ENCODE measurements at regions not wholly inside any gene's neighbourhood (a gene's known extent, or its start where the extent isn't known, plus 50 kb on each side); places are given as distances from the start of the nearest gene placed in this dataset.

- H3K36me3 Mint-ChIP-seq: no peaks in the 10 kb centered on the region
- peak overlapping the region; percentile 80 for H3K27ac Mint-ChIP-seq
- ATAC-seq (peak; percentile 34), DNase-seq (ENCODE audit: low spot score in 2 of 2) (no peak)
- H3K9me3 Mint-ChIP-seq: no peaks in the 10 kb centered on the region
- H3K4me1 Mint-ChIP-seq: peaks cover 12% of the 10 kb centered on the region
- H3K4me3 Mint-ChIP-seq: peak overlapping the region; percentile 40
These were observed 157.2 kb upstream of the SLC25A13 start for GRCh38 chr7:96479015-96479645.

GRCh38 chr7:96471606-96472005 lies 149.7 kb upstream of the SLC25A13 start:
- ATAC-seq (no peak), DNase-seq (ENCODE audit: low spot score in 2 of 2) (no peak)
- Mint-ChIP-seq H3K36me3 (no peaks in the 10 kb centered on the region), H3K4me3 (peak overlapping the region; percentile 30), H3K4me1 (peaks cover 15% of the 10 kb centered on the region), H3K9me3 (no peaks in the 10 kb centered on the region), H3K27ac (peak overlapping the region; percentile 7)

- H3K4me3 Mint-ChIP-seq: no peak overlapping the region
- H3K27ac Mint-ChIP-seq: no peak overlapping the region
- no peaks in the 10 kb centered on the region for H3K36me3 Mint-ChIP-seq
- no peak for ATAC-seq
- no peaks in the 10 kb centered on the region for H3K4me1 Mint-ChIP-seq
- no peaks in the 10 kb centered on the region for H3K9me3 Mint-ChIP-seq
- no peak for DNase-seq (ENCODE audit: low spot score in 2 of 2)
These were observed 130.2 kb upstream of the SLC25A13 start for GRCh38 chr7:96452146-96452545.

- Mint-ChIP-seq H3K27ac (no peak overlapping the region), H3K4me3 (no peak overlapping the region), H3K36me3 (no peaks in the 10 kb centered on the region), H3K4me1 (no peaks in the 10 kb centered on the region), H3K9me3 (no peaks in the 10 kb centered on the region)
- ATAC-seq (no peak), DNase-seq (ENCODE audit: low spot score in 2 of 2) (no peak)
These were observed 127.2 kb upstream of the SLC25A13 start for GRCh38 chr7:96449094-96449493.

- Mint-ChIP-seq H3K9me3 (no peaks in the 10 kb centered on the region), H3K4me1 (no peaks in the 10 kb centered on the region), H3K36me3 (no peaks in the 10 kb centered on the region), H3K27ac (no peak overlapping the region), H3K4me3 (no peak overlapping the region)
- DNase-seq (ENCODE audit: low spot score in 2 of 2): no peak
- no peak for ATAC-seq
These were observed 125.3 kb upstream of the SLC25A13 start for GRCh38 chr7:96447109-96447645.

- no peak for ATAC-seq
These were observed 119.7 kb upstream of the SLC25A13 start for GRCh38 chr7:96441436-96442084.

GRCh38 chr7:96440328-96440727 lies 118.4 kb upstream of the SLC25A13 start:
- H3K27ac Mint-ChIP-seq: no peak overlapping the region
- no peaks in the 10 kb centered on the region for H3K9me3 Mint-ChIP-seq
- no peak overlapping the region for H3K4me3 Mint-ChIP-seq
- no peaks in the 10 kb centered on the region for H3K4me1 Mint-ChIP-seq
- no peak for DNase-seq (ENCODE audit: low spot score in 2 of 2)
- H3K36me3 Mint-ChIP-seq: no peaks in the 10 kb centered on the region
- no peak for ATAC-seq

More at GRCh38 chr7:96441436-96442084, 119.7 kb upstream of the SLC25A13 start:
- H3K27ac Mint-ChIP-seq: no peak overlapping the region
- H3K4me3 Mint-ChIP-seq: no peak overlapping the region
- no peak for DNase-seq (ENCODE audit: low spot score in 2 of 2)
- no peaks in the 10 kb centered on the region for H3K36me3 Mint-ChIP-seq
- H3K9me3 Mint-ChIP-seq: no peaks in the 10 kb centered on the region
- no peaks in the 10 kb centered on the region for H3K4me1 Mint-ChIP-seq

GRCh38 chr7:96436880-96437279 lies 115.0 kb upstream of the SLC25A13 start:
- Mint-ChIP-seq H3K27ac (no peak overlapping the region), H3K9me3 (no peaks in the 10 kb centered on the region), H3K4me1 (no peaks in the 10 kb centered on the region), H3K36me3 (no peaks in the 10 kb centered on the region), H3K4me3 (no peak overlapping the region)
- DNase-seq (ENCODE audit: low spot score in 2 of 2) (no peak), ATAC-seq (no peak)

- no peaks in the 10 kb centered on the region for H3K36me3 Mint-ChIP-seq
- H3K4me1 Mint-ChIP-seq: no peaks in the 10 kb centered on the region
- ATAC-seq: no peak
- no peaks in the 10 kb centered on the region for H3K9me3 Mint-ChIP-seq
- H3K4me3 Mint-ChIP-seq: no peak overlapping the region
- DNase-seq (ENCODE audit: low spot score in 2 of 2): no peak
- H3K27ac Mint-ChIP-seq: no peak overlapping the region
These were observed 108.5 kb upstream of the SLC25A13 start for GRCh38 chr7:96430356-96430755.

GRCh38 chr7:96427143-96427542 lies 105.2 kb upstream of the SLC25A13 start:
- H3K4me3 Mint-ChIP-seq: no peak overlapping the region
- DNase-seq (ENCODE audit: low spot score in 2 of 2) (no peak), ATAC-seq (no peak)
- H3K36me3 Mint-ChIP-seq: no peaks in the 10 kb centered on the region
- no peaks in the 10 kb centered on the region for H3K4me1 Mint-ChIP-seq
- no peaks in the 10 kb centered on the region for H3K9me3 Mint-ChIP-seq
- no peak overlapping the region for H3K27ac Mint-ChIP-seq

GRCh38 chr7:96426685-96427084 lies 104.8 kb upstream of the SLC25A13 start:
- Mint-ChIP-seq H3K36me3 (no peaks in the 10 kb centered on the region), H3K4me3 (no peak overlapping the region), H3K4me1 (no peaks in the 10 kb centered on the region), H3K27ac (no peak overlapping the region), H3K9me3 (no peaks in the 10 kb centered on the region)
- DNase-seq (ENCODE audit: low spot score in 2 of 2) (no peak), ATAC-seq (no peak)

- no peak overlapping the region for H3K27ac Mint-ChIP-seq
- DNase-seq (ENCODE audit: low spot score in 2 of 2): no peak
- H3K36me3 Mint-ChIP-seq: no peaks in the 10 kb centered on the region
- no peaks in the 10 kb centered on the region for H3K9me3 Mint-ChIP-seq
- no peak overlapping the region for H3K4me3 Mint-ChIP-seq
- H3K4me1 Mint-ChIP-seq: no peaks in the 10 kb centered on the region
- no peak for ATAC-seq
These were observed 104.1 kb upstream of the SLC25A13 start for GRCh38 chr7:96426027-96426426.

GRCh38 chr7:96424411-96424810 lies 102.5 kb upstream of the SLC25A13 start:
- no peak overlapping the region for H3K27ac Mint-ChIP-seq
- H3K4me3 Mint-ChIP-seq: no peak overlapping the region
- ATAC-seq (no peak), DNase-seq (ENCODE audit: low spot score in 2 of 2) (no peak)
- H3K4me1 Mint-ChIP-seq: no peaks in the 10 kb centered on the region
- no peaks in the 10 kb centered on the region for H3K9me3 Mint-ChIP-seq
- no peaks in the 10 kb centered on the region for H3K36me3 Mint-ChIP-seq

GRCh38 chr7:96422388-96422787 lies 100.5 kb upstream of the SLC25A13 start:
- DNase-seq (ENCODE audit: low spot score in 2 of 2) (no peak), ATAC-seq (no peak)
- no peaks in the 10 kb centered on the region for H3K9me3 Mint-ChIP-seq
- no peak overlapping the region for H3K4me3 Mint-ChIP-seq
- H3K27ac Mint-ChIP-seq: no peak overlapping the region
- no peaks in the 10 kb centered on the region for H3K36me3 Mint-ChIP-seq
- H3K4me1 Mint-ChIP-seq: no peaks in the 10 kb centered on the region

GRCh38 chr7:96418581-96418980 lies 96.7 kb upstream of the SLC25A13 start:
- no peak for DNase-seq (ENCODE audit: low spot score in 2 of 2)
- Mint-ChIP-seq H3K36me3 (no peaks in the 10 kb centered on the region), H3K4me1 (no peaks in the 10 kb centered on the region), H3K9me3 (no peaks in the 10 kb centered on the region), H3K4me3 (no peak overlapping the region), H3K27ac (no peak overlapping the region)
- ATAC-seq: no peak

- Mint-ChIP-seq H3K27ac (no peak overlapping the region), H3K4me1 (no peaks in the 10 kb centered on the region), H3K4me3 (no peak overlapping the region), H3K9me3 (no peaks in the 10 kb centered on the region), H3K36me3 (no peaks in the 10 kb centered on the region)
- ATAC-seq: no peak
- DNase-seq (ENCODE audit: low spot score in 2 of 2): no peak
These were observed 95.9 kb upstream of the SLC25A13 start for GRCh38 chr7:96417784-96418183.

All from stimulated activated effector memory CD8-positive, alpha-beta T cell treated with anti-CD3 and anti-CD28 coated beads, Interleukin-12 subunit alpha, Interleukin-12 subunit beta, amount 100 ng/mL, for 72 hours (primary cell).